AG04450 (cell line): ENCODE measurements at regions not wholly inside any gene's neighbourhood (a gene's known extent, or its start where the extent isn't known, plus 50 kb on each side); places are given as distances from the start of the nearest gene placed in this dataset.

Experiments
- CTCF ChIA-PET: fragments of 300-600, 350-600 bp; formaldehyde crosslinking; extraction: SDS; loops from one replicate; lab custom pipeline; 2022; ENCODE audit warnings: antibody characterized with exemption, inconsistent platforms; lab: Charles Lee
- POLR2A ChIA-PET: fragments of 350-600 bp; formaldehyde crosslinking; extraction: SDS; loops from one replicate; lab custom pipeline; 2021; ENCODE audit warnings: antibody characterized with exemption, inconsistent platforms; lab: Yijun Ruan, JAX
- DNase-seq: peaks from one replicate; pipeline ENCODE4 v3.0.0-alpha.2; 2011; ENCODE audit warnings: low read depth, low spot score
- H3K27ac ChIP-seq: one replicate; pipeline ENCODE4 v1.5.1; 2012; ENCODE audit warnings: low read depth, low read length, control low read depth
- H3K27me3 ChIP-seq: one replicate; pipeline ENCODE4 v1.6.0; 2012; ENCODE audit warnings: low read length; ENCODE audit not compliant: control insufficient read depth, insufficient read depth
- H3K4me3 ChIP-seq: 2 replicates; pipeline ENCODE4 v1.5.1; 2011; ENCODE audit warnings: mild to moderate bottlenecking, low read depth, low read length, control low read depth
- H3K9me3 ChIP-seq: 2 replicates; pipeline ENCODE4 v1.5.1; 2012; ENCODE audit warnings: low read length; ENCODE audit not compliant: control insufficient read depth, insufficient read depth
- CTCF ChIP-seq: IDR thresholded peaks from 2 replicates; pipeline ENCODE4 v1.5.1; 2011; ENCODE audit warnings: low read depth, low read length, control low read depth, inconsistent platforms

- H3K27ac ChIP-seq = no peak overlapping the region
- H3K9me3 ChIP-seq = peaks cover 6% of the 10 kb centered on the region
- ChIA-PET CTCF (interaction anchor here (0.5 kb wide), 1 partner anchor 975 kb away, joined by 3 read pairs; no protein-coding TSS in a partner anchor), POLR2A (no interaction called here)
- no peak for DNase-seq
- TF ChIP-seq CTCF = no peak
- no peak overlapping the region for H3K4me3 ChIP-seq
- no peaks in the 10 kb centered on the region for H3K27me3 ChIP-seq
Observed at GRCh38 chr6:103798166-103798565, 1061.6 kb downstream of the HACE1 start.

GRCh38 chr6:103797738-103798137 lies 1062.0 kb downstream of the HACE1 start:
- H3K27ac ChIP-seq = no peak overlapping the region
- no peaks in the 10 kb centered on the region for H3K27me3 ChIP-seq
- TF ChIP-seq CTCF = 0 out of 2 replicates have a peak, but pooled peaks have one; percentile 10
- no peak overlapping the region for H3K4me3 ChIP-seq
- no peak for DNase-seq
- POLR2A ChIA-PET = no interaction called here
- CTCF ChIA-PET = interaction anchor here (0.5 to 0.7 kb wide), 3 partner anchors 781 to 1124 kb away, joined by 3 to 4 read pairs (median 3); no protein-coding TSS in a partner anchor
- peaks cover 6% of the 10 kb centered on the region for H3K9me3 ChIP-seq

- TF ChIP-seq CTCF = no peak
- Histone ChIP-seq H3K27ac (no peak overlapping the region), H3K4me3 (no peak overlapping the region), H3K27me3 (no peaks in the 10 kb centered on the region), H3K9me3 (no peaks in the 10 kb centered on the region)
- ChIA-PET POLR2A (no interaction called here), CTCF (no interaction called here)
- no peak for DNase-seq
Observed at GRCh38 chr6:103791458-103791857, 1068.3 kb downstream of the HACE1 start.

GRCh38 chr6:103784117-103784516 lies 1075.6 kb downstream of the HACE1 start:
- H3K27ac ChIP-seq = no peak overlapping the region
- H3K27me3 ChIP-seq = no peaks in the 10 kb centered on the region
- no peak for DNase-seq
- H3K9me3 ChIP-seq = no peaks in the 10 kb centered on the region
- CTCF ChIA-PET = no interaction called here
- TF ChIP-seq CTCF = no peak
- POLR2A ChIA-PET = no interaction called here
- no peak overlapping the region for H3K4me3 ChIP-seq

GRCh38 chr6:103783329-103783728 lies 1076.4 kb downstream of the HACE1 start:
- Histone ChIP-seq H3K4me3 (no peak overlapping the region), H3K27ac (no peak overlapping the region), H3K27me3 (no peaks in the 10 kb centered on the region), H3K9me3 (peaks cover 4% of the 10 kb centered on the region; the same call in 1 of the 2 replicates)
- TF ChIP-seq CTCF = no peak
- DNase-seq = no peak
- CTCF ChIA-PET = no interaction called here
- POLR2A ChIA-PET = no interaction called here
